ENCODE measurements at regions not wholly inside any gene's neighbourhood (a gene's known extent, or its start where the extent isn't known, plus 50 kb on each side); places are given as distances from the start of the nearest gene placed in this dataset.

DNA sequence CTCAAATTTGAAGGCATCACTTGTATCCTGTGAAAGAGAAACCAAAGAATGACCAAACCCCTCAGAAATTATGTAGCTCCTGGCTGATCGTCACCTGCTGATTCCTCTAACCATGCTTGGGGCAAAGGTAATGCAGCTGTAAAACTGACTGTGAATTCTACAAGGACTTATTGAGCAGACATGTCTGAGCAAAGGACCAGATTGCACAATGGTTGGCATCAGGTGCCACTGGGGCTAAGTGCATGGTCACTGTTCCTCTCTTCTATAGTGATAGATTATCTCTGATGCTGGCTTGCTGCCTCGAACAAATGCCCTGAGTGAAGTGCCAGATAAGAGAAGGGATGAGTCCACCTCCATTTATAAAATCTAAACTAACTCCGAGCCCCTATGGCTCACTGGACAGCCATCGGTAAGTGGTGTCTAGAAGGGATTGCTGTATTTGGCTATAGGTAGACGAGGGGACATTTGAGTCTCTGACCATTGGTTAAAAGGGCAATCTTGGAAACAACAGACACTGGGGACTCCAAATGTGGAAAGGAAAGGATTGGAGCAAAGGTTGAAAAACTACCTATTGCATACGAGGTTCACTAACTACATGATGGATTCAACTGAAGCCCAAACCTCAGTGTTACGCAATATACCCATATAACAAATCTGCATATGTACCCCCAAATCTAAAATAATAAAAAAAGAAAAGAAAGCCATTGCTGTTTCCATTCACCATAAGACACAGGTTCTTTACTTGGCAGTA lies 110.7 kb upstream of the IGSF1 start (continued):
- TF ChIP-seq BACH1 (IDR thresholded peaks at IDR 0.05; ENCODE audit: borderline replicate concordance) (no peak), STAT1 (conservative IDR thresholded peaks at IDR 0.05) (no peak), NR2C1 (IDR thresholded peaks at IDR 0.05) (no peak), KDM1A (IDR thresholded peaks at IDR 0.05; ENCODE audit: borderline replicate concordance) (no peak), KLF5 (IDR thresholded peaks at IDR 0.05; ENCODE audit: partially characterized antibody) (no peak), TAF1 (IDR thresholded peaks at IDR 0.05; ENCODE audit: borderline replicate concordance, low read depth, low read length) (no peak)

DNA sequence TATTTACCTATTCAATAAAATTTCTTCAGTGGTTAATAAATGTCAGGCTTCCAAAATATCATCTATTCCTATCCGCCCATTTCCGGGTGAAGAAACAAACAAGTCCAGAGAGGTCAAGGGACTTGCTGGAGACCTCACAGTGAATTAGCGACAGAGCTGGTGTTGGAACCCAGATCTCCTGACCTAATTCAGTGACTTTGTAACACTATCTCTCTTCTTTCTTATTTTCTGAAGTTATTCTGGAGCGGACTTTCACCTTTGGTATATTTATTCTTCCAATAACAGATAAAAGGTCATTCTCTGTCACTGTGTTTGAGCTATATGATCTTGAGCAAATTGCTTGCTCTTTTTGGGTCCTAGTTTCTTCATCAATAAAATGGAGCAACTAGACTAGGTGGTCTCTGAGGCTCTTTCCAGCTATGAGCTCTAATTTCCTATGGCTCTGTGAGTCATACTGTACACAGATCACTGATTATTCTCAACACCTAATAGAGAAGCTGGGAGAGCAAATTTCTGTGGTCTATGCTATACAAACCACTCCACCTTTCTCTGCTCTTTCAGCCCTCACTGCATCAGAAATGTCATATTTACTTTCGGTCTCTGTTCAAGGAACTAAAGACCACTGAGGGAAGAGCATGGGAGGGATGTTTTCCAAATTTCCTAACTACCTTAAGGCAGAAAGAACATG lies 113.2 kb upstream of the IGSF1 start:
- intact Hi-C loops (cut with micrococcal nuclease; ENCODE audit: unreplicated experiment) (no loop called here), in situ Hi-C loops (cut with MboI) (no loop called here)
- POLR2A ChIA-PET, result no interaction called here
- H3K36me3 ChIP-seq (ENCODE audit: control insufficient read depth in 2 of 2, insufficient read depth in 2 of 2, low read length in 1 of 2), result no peaks in the 10 kb centered on the region
- FAIRE-seq, result no peak
- no peaks in the 10 kb centered on the region for H3K79me2 ChIP-seq (ENCODE audit: control insufficient read depth, insufficient read depth, low read length)
- no peak for ATAC-seq
- BruUV-seq (replicated peaks), result no TSS peak
- CTCF ChIA-PET, result no interaction called here
- no peak overlapping the region for H3K27ac ChIP-seq (ENCODE audit: control insufficient read depth, insufficient read depth)
- H3K9me3 ChIP-seq (replicated peaks; ENCODE audit: control insufficient read depth, insufficient read depth, low read length), result no peaks in the 10 kb centered on the region
- no peak for DNase-seq (ENCODE audit: low read depth, low spot score)
- RAD21 ChIA-PET (ENCODE audit: unreplicated experiment), result no interaction called here
- SMC1A ChIA-PET (ENCODE audit: uncharacterized antibody, unreplicated experiment), result no interaction called here
- no peak for TF ChIP-seq RELA (IDR thresholded peaks at IDR 0.05; ENCODE audit: borderline replicate concordance, partially characterized antibody)
- no peak for TF ChIP-seq ZSCAN29 (IDR thresholded peaks at IDR 0.05)
- TF ChIP-seq TARDBP (IDR thresholded peaks at IDR 0.05; ENCODE audit: borderline replicate concordance), result no peak
- no peak for TF ChIP-seq ETV6 (conservative IDR thresholded peaks at IDR 0.05 in 1 of 2, IDR thresholded peaks at IDR 0.05 in 1 of 2; ENCODE audit: borderline replicate concordance in 1 of 2, low read depth in 1 of 2)
- H3K27me3 ChIP-seq (replicated peaks in 1 of 2; ENCODE audit: control insufficient read depth in 2 of 2, insufficient read depth in 2 of 2, low read length in 1 of 2), result 0 out of 4 replicates have a peak, but pooled peaks cover 0 to 1% of the 10 kb centered on the region in 2 experiments
- H2AFZ ChIP-seq (ENCODE audit: control insufficient read depth, low read depth, low read length), result no peak overlapping the region
- H3K4me3 ChIP-seq, result no peak overlapping the region
- no peak overlapping the region for H3K4me2 ChIP-seq (ENCODE audit: control insufficient read depth, insufficient read depth)
- H3K4me1 ChIP-seq (ENCODE audit: control insufficient read depth, insufficient read depth, low read length), result no peaks in the 10 kb centered on the region
- WGBS (ENCODE audit: insufficient coverage, insufficient replicate concordance, low lambda C conversion rate, missing lambda C conversion rate), result 40% methylated on average over 5 of the region's 5 CpGs
- H4K20me1 ChIP-seq (ENCODE audit: control insufficient read depth, insufficient read depth), result no peaks in the 10 kb centered on the region
- H3K9ac ChIP-seq (ENCODE audit: control insufficient read depth, insufficient read depth, low read length), result no peak overlapping the region

Measured in GM12878 (cell line).